Sigmoid colon (tissue), 6 donors: ENCODE measurements at regions not wholly inside any gene's neighbourhood (a gene's known extent, or its start where the extent isn't known, plus 50 kb on each side); places are given as distances from the start of the nearest gene placed in this dataset.

Experiments
- DNase-seq: peaks from one replicate; pipeline ENCODE4 v3.0.0-alpha.2; 2019
- H3K27ac ChIP-seq, 4 donors: fragments of 200-600 bp; sonication (generic); one replicate each; pipeline ENCODE4 v1.5.1; 2016 to 2019; ENCODE audit warnings: mild to moderate bottlenecking in 1 of 4
- H3K27me3 ChIP-seq, 3 donors: fragments of 200-600 bp; sonication (generic); one replicate each; pipeline ENCODE4 v1.5.1; 2019; ENCODE audit warnings: mild to moderate bottlenecking in 1 of 3
- H3K36me3 ChIP-seq, 4 donors: fragments of 200-600 bp; sonication (generic); one replicate each; pipeline ENCODE4 v1.5.1; 2016 to 2019
- H3K4me1 ChIP-seq, 4 donors: fragments of 200-600 bp; sonication (generic); one replicate each; pipeline ENCODE4 v1.5.1; 2017 to 2019
- H3K4me3 ChIP-seq, 4 donors: fragments of 200-600 bp; sonication (generic); one replicate each; pipeline ENCODE4 v1.5.1; 2017 to 2019; ENCODE audit warnings: mild to moderate bottlenecking in 2 of 4, moderate library complexity in 1 of 4
- H3K9me3 ChIP-seq, 4 donors: fragments of 200-600 bp in 3 of 4; sonication (generic) in 3 of 4; one replicate each; pipeline versions ENCODE4 v1.5.1 to v1.6.1; 2013 to 2019
- EP300 ChIP-seq, 4 donors: sonication (generic); formaldehyde crosslinking; IDR thresholded peaks; one replicate each; pipeline ENCODE4 v1.6.1; 2017; ENCODE audit warnings: antibody characterized with exemption in 4 of 4
- POLR2A ChIP-seq, 2 donors: fragments of 450-650 bp; IDR thresholded peaks; one replicate each; pipeline ENCODE4 v1.6.1; 2016; ENCODE audit warnings: antibody characterized with exemption in 2 of 2, mild to moderate bottlenecking in 2 of 2, moderate library complexity in 2 of 2
- POLR2AphosphoS5 ChIP-seq, 4 donors: sonication (generic); formaldehyde crosslinking; IDR thresholded peaks; one replicate each; pipeline ENCODE4 v1.6.1; 2017; ENCODE audit warnings: antibody characterized with exemption in 4 of 4
- WGBS, 2 donors: extraction: QIAGEN DNeasy Blood & Tissue Kit; methylation state at CpG; one replicate each; pipeline ENCODE4 v1.1.7; 2013; 5-methylcytosine and 5-hydroxymethylcytosine counted together
- intact Hi-C: fragments of 100-400 bp; cut with DNase I; formaldehyde crosslinking; loops from one replicate; pipeline ENCODE4 v1.15.1; 2023
- TF ChIP-seq, protein P1 (sequence below), 4 experiments: fragments of 450-650 bp in 3 of 4; fragments of 200-600 bp in 1 of 4; IDR thresholded peaks; one replicate each; pipeline ENCODE4 v1.5.1; 2016 to 2019; ENCODE audit warnings: antibody characterized with exemption in 4 of 4, mild to moderate bottlenecking in 3 of 4, moderate library complexity in 2 of 4
- donor health status: healthy with polysubstance abuse.
- donor health status: healthy.

DNA sequence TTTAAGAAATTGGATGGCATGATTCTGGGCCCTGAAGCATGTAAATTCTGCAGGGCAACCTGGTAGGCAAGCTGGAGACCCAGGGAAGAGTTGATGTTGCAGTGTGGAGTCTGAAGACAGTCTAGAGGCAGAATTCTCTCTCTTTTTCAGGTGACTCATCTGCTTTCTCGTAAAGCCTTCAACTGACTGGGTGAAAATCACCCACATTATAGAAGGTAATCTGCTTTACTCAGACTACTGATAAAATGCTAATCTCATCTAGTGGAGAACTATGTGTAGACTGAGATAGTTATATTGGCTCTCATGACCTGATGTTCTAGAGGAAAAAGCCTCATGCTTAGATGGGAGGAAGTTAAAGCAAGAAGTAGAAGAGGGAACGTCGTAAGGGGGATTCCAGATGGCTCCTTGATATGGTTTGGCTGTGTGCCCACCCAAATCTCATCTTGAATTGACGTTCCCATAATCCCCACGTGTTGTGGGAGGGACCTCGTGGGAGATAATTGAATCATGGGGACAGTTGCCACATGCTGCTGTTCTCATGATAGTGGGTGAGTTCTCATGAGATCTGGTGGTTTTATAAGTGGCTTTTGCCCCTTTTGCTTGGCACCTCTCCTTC is 723.8 kb downstream of the BCL11B start:
- WGBS, 2 donors, result 42 to 49% methylated on average over 6 of the region's 6 CpGs

DNA sequence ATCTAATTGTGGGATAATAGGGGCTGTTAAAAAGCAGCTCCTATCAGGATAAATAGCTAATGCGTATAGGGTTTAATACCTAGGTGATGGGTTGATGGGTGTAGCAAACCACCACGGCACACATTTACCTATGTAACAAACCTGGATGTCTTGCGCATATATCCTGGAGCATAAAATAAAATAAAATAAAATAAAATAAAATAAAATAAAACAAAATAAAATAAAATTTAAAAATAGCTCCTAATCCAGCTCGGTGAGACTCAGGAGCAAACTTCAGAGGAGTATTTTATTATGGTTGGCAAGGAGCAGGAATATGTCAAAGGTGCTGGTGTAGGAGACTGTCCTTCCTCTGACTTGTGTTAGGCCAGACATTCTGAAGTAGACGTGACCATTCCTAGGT is 721.0 kb downstream of the BCL11B start:
- H3K4me1 ChIP-seq, result no peaks in the 10 kb centered on the region
- no peak overlapping the region for H3K27ac ChIP-seq
- intact Hi-C loops, result no loop called here
- no peaks in the 10 kb centered on the region for H3K27me3 ChIP-seq
- no peak overlapping the region for H3K4me3 ChIP-seq
- H3K36me3 ChIP-seq, result no peaks in the 10 kb centered on the region
- H3K9me3 ChIP-seq, result no peaks in the 10 kb centered on the region
- 82 to 90% methylated on average over 5 of the region's 5 CpGs for WGBS, 2 donors
- no peak for DNase-seq
- TF ChIP-seq POLR2AphosphoS5 (IDR thresholded peaks at IDR 0.05) (no peak), EP300 (IDR thresholded peaks at IDR 0.05) (no peak), POLR2A (IDR thresholded peaks at IDR 0.05) (no peak)
- TF ChIP-seq, protein P1, sequence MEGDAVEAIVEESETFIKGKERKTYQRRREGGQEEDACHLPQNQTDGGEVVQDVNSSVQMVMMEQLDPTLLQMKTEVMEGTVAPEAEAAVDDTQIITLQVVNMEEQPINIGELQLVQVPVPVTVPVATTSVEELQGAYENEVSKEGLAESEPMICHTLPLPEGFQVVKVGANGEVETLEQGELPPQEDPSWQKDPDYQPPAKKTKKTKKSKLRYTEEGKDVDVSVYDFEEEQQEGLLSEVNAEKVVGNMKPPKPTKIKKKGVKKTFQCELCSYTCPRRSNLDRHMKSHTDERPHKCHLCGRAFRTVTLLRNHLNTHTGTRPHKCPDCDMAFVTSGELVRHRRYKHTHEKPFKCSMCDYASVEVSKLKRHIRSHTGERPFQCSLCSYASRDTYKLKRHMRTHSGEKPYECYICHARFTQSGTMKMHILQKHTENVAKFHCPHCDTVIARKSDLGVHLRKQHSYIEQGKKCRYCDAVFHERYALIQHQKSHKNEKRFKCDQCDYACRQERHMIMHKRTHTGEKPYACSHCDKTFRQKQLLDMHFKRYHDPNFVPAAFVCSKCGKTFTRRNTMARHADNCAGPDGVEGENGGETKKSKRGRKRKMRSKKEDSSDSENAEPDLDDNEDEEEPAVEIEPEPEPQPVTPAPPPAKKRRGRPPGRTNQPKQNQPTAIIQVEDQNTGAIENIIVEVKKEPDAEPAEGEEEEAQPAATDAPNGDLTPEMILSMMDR (IDR thresholded peaks at IDR 0.05), result no peak

More for the DNA sequence above, 723.8 kb downstream of the BCL11B start:
- no peak for TF ChIP-seq EP300 (IDR thresholded peaks at IDR 0.05)
- TF ChIP-seq POLR2AphosphoS5 (IDR thresholded peaks at IDR 0.05), result no peak
- TF ChIP-seq, protein P1 (IDR thresholded peaks at IDR 0.05), result no peak
- no peak for TF ChIP-seq POLR2A (IDR thresholded peaks at IDR 0.05)
- Histone ChIP-seq H3K4me3 (no peak overlapping the region), H3K27ac (no peak overlapping the region), H3K9me3 (no peaks in the 10 kb centered on the region), H3K27me3 (no peaks in the 10 kb centered on the region), H3K4me1 (no peaks in the 10 kb centered on the region), H3K36me3 (no peaks in the 10 kb centered on the region)
- no peak for DNase-seq
- intact Hi-C loops, result no loop called here

DNA sequence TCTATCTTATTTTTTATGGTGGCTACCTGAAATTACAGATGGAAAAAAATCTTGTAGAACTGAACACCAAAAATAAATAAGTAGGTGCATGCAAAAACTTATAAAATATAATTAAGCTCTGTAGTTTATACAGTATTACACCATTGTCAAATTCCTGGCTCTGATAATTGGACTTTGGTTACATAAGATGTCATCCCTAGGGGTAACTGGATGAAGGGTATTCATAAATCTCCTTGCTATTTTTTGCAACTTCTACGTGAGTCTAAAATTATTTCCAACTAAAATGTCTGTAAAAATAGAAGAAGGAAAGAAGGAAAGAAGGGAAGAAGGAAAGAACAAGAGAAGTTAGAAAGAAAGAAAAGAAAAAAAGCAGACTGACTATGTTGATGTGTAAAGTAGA is 716.6 kb downstream of the BCL11B start:
- 31 to 84% methylated on average over 1 of the region's 1 CpG for WGBS, 2 donors
- H3K4me1 ChIP-seq, result no peaks in the 10 kb centered on the region
- no peaks in the 10 kb centered on the region for H3K36me3 ChIP-seq
- no peaks in the 10 kb centered on the region for H3K27me3 ChIP-seq
- intact Hi-C loops, result no loop called here
- DNase-seq, result no peak
- TF ChIP-seq EP300 (IDR thresholded peaks at IDR 0.05) (no peak), POLR2AphosphoS5 (IDR thresholded peaks at IDR 0.05) (no peak), POLR2A (IDR thresholded peaks at IDR 0.05) (no peak)
- TF ChIP-seq, protein P1 (IDR thresholded peaks at IDR 0.05), result no peak
- no peak overlapping the region for H3K27ac ChIP-seq
- H3K9me3 ChIP-seq, result no peaks in the 10 kb centered on the region
- H3K4me3 ChIP-seq, result no peak overlapping the region

DNA sequence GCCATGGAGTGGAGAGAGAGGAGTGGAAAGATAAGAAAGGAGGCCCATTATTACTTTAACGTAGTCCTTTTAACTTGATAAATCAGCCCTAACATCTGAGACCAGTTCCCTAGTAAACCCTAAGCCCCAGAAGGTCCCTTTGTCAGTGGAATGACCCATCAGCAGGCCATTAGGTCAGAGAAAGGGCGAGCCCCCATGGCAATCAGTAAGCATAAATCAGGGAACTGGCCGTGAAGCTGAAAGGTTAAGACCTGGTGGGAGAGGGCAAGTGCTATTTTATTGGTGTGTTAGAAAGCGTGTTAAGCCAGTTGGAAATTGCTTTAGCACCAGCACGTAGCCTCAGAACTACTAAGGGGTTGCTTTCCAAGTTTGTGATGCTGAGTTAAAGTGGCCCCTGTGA is 708.0 kb downstream of the BCL11B start:
- TF ChIP-seq, protein P1 (IDR thresholded peaks at IDR 0.05), result no peak
- TF ChIP-seq EP300 (IDR thresholded peaks at IDR 0.05) (no peak), POLR2A (IDR thresholded peaks at IDR 0.05) (no peak), POLR2AphosphoS5 (IDR thresholded peaks at IDR 0.05) (no peak)
- H3K27ac ChIP-seq, result no peak overlapping the region

DNA sequence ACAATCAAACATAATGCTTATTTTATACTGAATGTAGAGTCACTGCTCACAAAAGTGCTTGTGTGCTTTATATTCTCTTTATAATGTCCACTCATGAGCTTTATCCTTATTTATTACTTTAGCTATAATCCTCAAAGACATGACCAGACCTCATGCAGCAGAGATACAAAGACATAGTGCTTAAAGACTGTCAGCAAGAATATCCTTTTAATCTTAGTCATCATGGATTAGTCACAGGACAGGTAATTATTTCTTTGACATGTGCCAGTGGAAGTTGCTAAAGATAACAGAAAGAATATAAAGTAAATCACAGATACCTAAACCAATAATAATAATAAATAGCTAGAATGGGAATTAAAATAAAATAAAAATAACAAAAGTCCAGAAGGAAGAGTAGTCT is 707.5 kb downstream of the BCL11B start:
- no peaks in the 10 kb centered on the region for H3K27me3 ChIP-seq
- no peaks in the 10 kb centered on the region for H3K9me3 ChIP-seq
- intact Hi-C loops, result no loop called here
- H3K36me3 ChIP-seq, result no peaks in the 10 kb centered on the region
- TF ChIP-seq POLR2A (IDR thresholded peaks at IDR 0.05), result no peak
- TF ChIP-seq, protein P1 (IDR thresholded peaks at IDR 0.05), result no peak
- TF ChIP-seq EP300 (IDR thresholded peaks at IDR 0.05), result no peak
- no peak for TF ChIP-seq POLR2AphosphoS5 (IDR thresholded peaks at IDR 0.05)
- H3K4me3 ChIP-seq, result no peak overlapping the region
- no peak overlapping the region for H3K27ac ChIP-seq
- no peak for DNase-seq
- H3K4me1 ChIP-seq, result no peaks in the 10 kb centered on the region

More for the DNA sequence above, 708.0 kb downstream of the BCL11B start:
- DNase-seq, result no peak
- no peak overlapping the region for H3K4me3 ChIP-seq
- H3K36me3 ChIP-seq, result no peaks in the 10 kb centered on the region
- H3K9me3 ChIP-seq, result no peaks in the 10 kb centered on the region
- H3K27me3 ChIP-seq, result no peaks in the 10 kb centered on the region
- 19 to 28% methylated on average over 5 of the region's 5 CpGs for WGBS, 2 donors
- H3K4me1 ChIP-seq, result no peaks in the 10 kb centered on the region
- intact Hi-C loops, result no loop called here
